Subcutaneous abdominal adipose tissue (tissue), 5 donors: ENCODE measurements at regions not wholly inside any gene's neighbourhood (a gene's known extent, or its start where the extent isn't known, plus 50 kb on each side); places are given as distances from the start of the nearest gene placed in this dataset.

Experiments used
- H3K27ac ChIP-seq: one replicate; pipeline ENCODE4 v1.7.0; 2013; ENCODE audit warnings: low read depth, mild to moderate bottlenecking, inconsistent platforms, low read length, moderate library complexity
- H3K27me3 ChIP-seq, 5 donors: one replicate each; pipeline ENCODE4 v1.7.0; 2013; ENCODE audit warnings: low read length in 5 of 5, inconsistent platforms in 1 of 5; ENCODE audit not compliant: control insufficient read depth in 5 of 5, insufficient read depth in 4 of 5
- H3K36me3 ChIP-seq, 5 donors: one replicate each; pipeline ENCODE4 v1.7.0; 2013; ENCODE audit warnings: low read length in 5 of 5; ENCODE audit not compliant: control insufficient read depth in 5 of 5, insufficient read depth in 5 of 5
- H3K4me1 ChIP-seq, 5 donors: one replicate each; pipeline ENCODE4 v1.7.0; 2013; ENCODE audit warnings: low read length in 5 of 5, mild to moderate bottlenecking in 3 of 5, moderate library complexity in 1 of 5; ENCODE audit not compliant: control insufficient read depth in 5 of 5, insufficient read depth in 5 of 5
- H3K4me3 ChIP-seq, 5 donors: one replicate each; pipeline ENCODE4 v1.7.0; 2013; ENCODE audit warnings: low read length in 5 of 5, low read depth in 1 of 5
- H3K9ac ChIP-seq, 5 donors: one replicate each; pipeline ENCODE4 v1.7.0; 2013; ENCODE audit warnings: low read length in 5 of 5, mild to moderate bottlenecking in 4 of 5, moderate library complexity in 3 of 5
- H3K9me3 ChIP-seq, 5 donors: one replicate each; pipeline ENCODE4 v1.7.0; 2013; ENCODE audit warnings: low read length in 5 of 5; ENCODE audit not compliant: control insufficient read depth in 5 of 5
- donor health status: healthy.
- donor health status: healthy.
- donor health status: healthy.
- donor health status: healthy.
- donor health status: healthy.

GRCh38 chr10:128432423-128432822 lies 306.2 kb upstream of the MKI67 start:
- Histone ChIP-seq H3K4me3 (no peak overlapping the region), H3K27me3 (peaks cover 0 to 20% (median 14%) of the 10 kb centered on the region in 5 donors), H3K27ac (no peak overlapping the region), H3K36me3 (no peaks in the 10 kb centered on the region), H3K4me1 (no peaks in the 10 kb centered on the region), H3K9me3 (peaks cover 0 to 4% (median 0%) of the 10 kb centered on the region in 5 donors), H3K9ac (no peak overlapping the region)

- Histone ChIP-seq H3K27ac (no peak overlapping the region), H3K9me3 (peaks cover 0 to 4% (median 0%) of the 10 kb centered on the region in 5 donors), H3K27me3 (peaks cover 0 to 18% (median 10%) of the 10 kb centered on the region in 5 donors), H3K36me3 (no peaks in the 10 kb centered on the region), H3K9ac (no peak overlapping the region), H3K4me3 (no peak overlapping the region), H3K4me1 (no peaks in the 10 kb centered on the region)
Observed at GRCh38 chr10:128435811-128436210, 309.6 kb upstream of the MKI67 start.

- Histone ChIP-seq H3K4me3 (no peak overlapping the region), H3K27me3 (peaks cover 0 to 18% (median 10%) of the 10 kb centered on the region in 5 donors), H3K4me1 (no peaks in the 10 kb centered on the region), H3K9me3 (peaks cover 0 to 4% (median 0%) of the 10 kb centered on the region in 5 donors), H3K27ac (no peak overlapping the region), H3K36me3 (no peaks in the 10 kb centered on the region), H3K9ac (no peak overlapping the region)
Observed at GRCh38 chr10:128437786-128438345, 311.6 kb upstream of the MKI67 start.

GRCh38 chr10:128438417-128439063 lies 312.3 kb upstream of the MKI67 start:
- Histone ChIP-seq H3K4me3 (no peak overlapping the region), H3K36me3 (no peaks in the 10 kb centered on the region), H3K27ac (no peak overlapping the region), H3K27me3 (peaks cover 0 to 18% (median 10%) of the 10 kb centered on the region in 5 donors), H3K9ac (no peak overlapping the region), H3K9me3 (peaks cover 0 to 3% (median 0%) of the 10 kb centered on the region in 5 donors), H3K4me1 (no peaks in the 10 kb centered on the region)

- no peaks in the 10 kb centered on the region for H3K36me3 ChIP-seq
- H3K27me3 ChIP-seq: peaks cover 0 to 9% (median 6%) of the 10 kb centered on the region in 5 donors
- no peak overlapping the region for H3K4me3 ChIP-seq
- H3K9me3 ChIP-seq: peaks cover 0 to 3% (median 0%) of the 10 kb centered on the region in 5 donors
- no peaks in the 10 kb centered on the region for H3K4me1 ChIP-seq
- no peak overlapping the region for H3K9ac ChIP-seq
- H3K27ac ChIP-seq: no peak overlapping the region
Observed at GRCh38 chr10:128440513-128441160, 314.4 kb upstream of the MKI67 start.

- no peak overlapping the region for H3K4me3 ChIP-seq
- H3K4me1 ChIP-seq: no peaks in the 10 kb centered on the region
- peaks cover 0 to 6% (median 2%) of the 10 kb centered on the region in 5 donors for H3K27me3 ChIP-seq
- no peak overlapping the region for H3K9ac ChIP-seq
- H3K36me3 ChIP-seq: no peaks in the 10 kb centered on the region
- no peaks in the 10 kb centered on the region for H3K9me3 ChIP-seq
- H3K27ac ChIP-seq: no peak overlapping the region
Observed at GRCh38 chr10:128443925-128444518, 317.8 kb upstream of the MKI67 start.

- H3K9ac ChIP-seq: no peak overlapping the region
- H3K9me3 ChIP-seq: no peaks in the 10 kb centered on the region
- H3K27me3 ChIP-seq: no peaks in the 10 kb centered on the region
- H3K27ac ChIP-seq: no peak overlapping the region
- H3K4me3 ChIP-seq: no peak overlapping the region
- H3K4me1 ChIP-seq: no peaks in the 10 kb centered on the region
- H3K36me3 ChIP-seq: no peaks in the 10 kb centered on the region
Observed at GRCh38 chr10:128448796-128449195, 322.6 kb upstream of the MKI67 start.

- no peaks in the 10 kb centered on the region for H3K36me3 ChIP-seq
- no peaks in the 10 kb centered on the region for H3K4me1 ChIP-seq
- H3K27me3 ChIP-seq: no peaks in the 10 kb centered on the region
- H3K4me3 ChIP-seq: no peak overlapping the region
- no peak overlapping the region for H3K27ac ChIP-seq
- H3K9ac ChIP-seq: no peak overlapping the region
- no peaks in the 10 kb centered on the region for H3K9me3 ChIP-seq
Observed at GRCh38 chr10:128451879-128452278, 325.7 kb upstream of the MKI67 start.

GRCh38 chr10:128456271-128456670 lies 330.0 kb upstream of the MKI67 start:
- Histone ChIP-seq H3K4me1 (no peaks in the 10 kb centered on the region), H3K9ac (no peak overlapping the region), H3K27ac (no peak overlapping the region), H3K4me3 (no peak overlapping the region), H3K27me3 (peaks cover 0 to 11% (median 0%) of the 10 kb centered on the region in 5 donors), H3K36me3 (no peaks in the 10 kb centered on the region), H3K9me3 (peaks cover 0 to 10% (median 6%) of the 10 kb centered on the region in 5 donors)

GRCh38 chr10:128457136-128457535 lies 330.9 kb upstream of the MKI67 start:
- no peak overlapping the region for H3K9ac ChIP-seq
- peaks cover 0 to 10% (median 6%) of the 10 kb centered on the region in 5 donors for H3K9me3 ChIP-seq
- H3K36me3 ChIP-seq: no peaks in the 10 kb centered on the region
- no peaks in the 10 kb centered on the region for H3K4me1 ChIP-seq
- H3K4me3 ChIP-seq: no peak overlapping the region
- H3K27me3 ChIP-seq: peaks cover 0 to 11% (median 0%) of the 10 kb centered on the region in 5 donors
- H3K27ac ChIP-seq: no peak overlapping the region
